ENCODE measurements at regions not wholly inside any gene's neighbourhood (a gene's known extent, or its start where the extent isn't known, plus 50 kb on each side); places are given as distances from the start of the nearest gene placed in this dataset.

GRCh38 chr5:75891736-75892135 lies 174.5 kb upstream of the POC5 start:
- no peak for TF ChIP-seq POLR2AphosphoS5 (IDR thresholded peaks at IDR 0.05)
- TF ChIP-seq, protein P1, sequence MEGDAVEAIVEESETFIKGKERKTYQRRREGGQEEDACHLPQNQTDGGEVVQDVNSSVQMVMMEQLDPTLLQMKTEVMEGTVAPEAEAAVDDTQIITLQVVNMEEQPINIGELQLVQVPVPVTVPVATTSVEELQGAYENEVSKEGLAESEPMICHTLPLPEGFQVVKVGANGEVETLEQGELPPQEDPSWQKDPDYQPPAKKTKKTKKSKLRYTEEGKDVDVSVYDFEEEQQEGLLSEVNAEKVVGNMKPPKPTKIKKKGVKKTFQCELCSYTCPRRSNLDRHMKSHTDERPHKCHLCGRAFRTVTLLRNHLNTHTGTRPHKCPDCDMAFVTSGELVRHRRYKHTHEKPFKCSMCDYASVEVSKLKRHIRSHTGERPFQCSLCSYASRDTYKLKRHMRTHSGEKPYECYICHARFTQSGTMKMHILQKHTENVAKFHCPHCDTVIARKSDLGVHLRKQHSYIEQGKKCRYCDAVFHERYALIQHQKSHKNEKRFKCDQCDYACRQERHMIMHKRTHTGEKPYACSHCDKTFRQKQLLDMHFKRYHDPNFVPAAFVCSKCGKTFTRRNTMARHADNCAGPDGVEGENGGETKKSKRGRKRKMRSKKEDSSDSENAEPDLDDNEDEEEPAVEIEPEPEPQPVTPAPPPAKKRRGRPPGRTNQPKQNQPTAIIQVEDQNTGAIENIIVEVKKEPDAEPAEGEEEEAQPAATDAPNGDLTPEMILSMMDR (IDR thresholded peaks at IDR 0.05 in 8 of 11, conservative IDR thresholded peaks at IDR 0.05 in 3 of 11), result no peak
